Common myeloid progenitor, CD34-positive (primary cell): ENCODE measurements at regions not wholly inside any gene's neighbourhood (a gene's known extent, or its start where the extent isn't known, plus 50 kb on each side); places are given as distances from the start of the nearest gene placed in this dataset.
"Not testable (repeated sequence)": the region's sequence is repeated elsewhere in the genome, so short reads cannot be mapped to it uniquely, and the experiment has no call there.

Experiments
- CTCF ChIA-PET: fragments of 350-600 bp; sonication (Branson Sonifier 250); formaldehyde crosslinking; loops from one replicate; lab custom pipeline; 2021; ENCODE audit warnings: antibody characterized with exemption; lab: Charles Lee
- POLR2A ChIA-PET: fragments of 350-600 bp; sonication (Branson Sonifier 250); formaldehyde crosslinking; loops from one replicate; lab custom pipeline; 2021; ENCODE audit warnings: antibody characterized with exemption; lab: Charles Lee
- DNase-seq, 3 donors: peaks; one replicate each; pipeline versions ENCODE4 v3.0.0 to v3.0.0-alpha.2; 2013
- H3K27ac ChIP-seq, 2 experiments: 1 replicate in 1 of 2; 2 replicates in 1 of 2; pipeline ENCODE4 v1.7.0; 2013; ENCODE audit warnings: inconsistent platforms in 2 of 2, low read length in 2 of 2, mild to moderate bottlenecking in 2 of 2, low read depth in 1 of 2, moderate library complexity in 1 of 2; ENCODE audit not compliant: severe bottlenecking in 2 of 2, insufficient read depth in 1 of 2, poor library complexity in 1 of 2
- H3K27me3 ChIP-seq, 5 experiments: replicated peaks in 2 of 5; 1 replicate in 3 of 5; 2 replicates in 2 of 5; pipeline versions ENCODE4 v1.6.1 to v1.7.0; 2013; ENCODE audit warnings: low read length in 4 of 5, mild to moderate bottlenecking in 2 of 5, moderate library complexity in 2 of 5, inconsistent platforms in 1 of 5; ENCODE audit not compliant: insufficient read depth in 5 of 5, control insufficient read depth in 4 of 5
- H3K36me3 ChIP-seq, 4 experiments: 1 replicate in 2 of 4; 2 replicates in 2 of 4; pipeline versions ENCODE4 v1.6.1 to v1.7.0; 2013; ENCODE audit warnings: low read length in 3 of 4, control low read depth in 1 of 4, mild to moderate bottlenecking in 1 of 4; ENCODE audit not compliant: control insufficient read depth in 4 of 4, insufficient read depth in 4 of 4
- H3K4me1 ChIP-seq, 4 experiments: 1 replicate in 3 of 4; 2 replicates in 1 of 4; pipeline versions ENCODE4 v1.6.1 to v1.7.1; 2013; ENCODE audit warnings: low read length in 3 of 4, mild to moderate bottlenecking in 3 of 4, control low read depth in 1 of 4, inconsistent platforms in 1 of 4, moderate library complexity in 1 of 4; ENCODE audit not compliant: control insufficient read depth in 4 of 4, insufficient read depth in 4 of 4; ENCODE audit errors: control extremely low read depth in 1 of 4
- H3K4me3 ChIP-seq, 7 experiments: 1 replicate in 4 of 7; 2 replicates in 3 of 7; pipeline versions ENCODE4 v1.5.1 to v1.7.0; 2013; ENCODE audit warnings: mild to moderate bottlenecking in 7 of 7, low read length in 6 of 7, moderate library complexity in 6 of 7, inconsistent platforms in 2 of 7, low read depth in 2 of 7, control low read depth in 1 of 7; ENCODE audit not compliant: insufficient read depth in 4 of 7, control insufficient read depth in 1 of 7; ENCODE audit errors: extremely low read depth in 1 of 7
- H3K9me3 ChIP-seq, 5 experiments: 1 replicate in 4 of 5; 2 replicates in 1 of 5; pipeline versions ENCODE4 v1.6.1 to v1.7.1; 2013; ENCODE audit warnings: low read length in 4 of 5, mild to moderate bottlenecking in 2 of 5, inconsistent platforms in 1 of 5, low read depth in 1 of 5, moderate library complexity in 1 of 5; ENCODE audit not compliant: control insufficient read depth in 4 of 5, insufficient read depth in 2 of 5; ENCODE audit errors: control extremely low read depth in 1 of 5
- WGBS: methylation state at CpG from one replicate; pipeline ENCODE4 v1.1.5; 2013; ENCODE audit not compliant: insufficient coverage; 5-methylcytosine and 5-hydroxymethylcytosine counted together

DNA sequence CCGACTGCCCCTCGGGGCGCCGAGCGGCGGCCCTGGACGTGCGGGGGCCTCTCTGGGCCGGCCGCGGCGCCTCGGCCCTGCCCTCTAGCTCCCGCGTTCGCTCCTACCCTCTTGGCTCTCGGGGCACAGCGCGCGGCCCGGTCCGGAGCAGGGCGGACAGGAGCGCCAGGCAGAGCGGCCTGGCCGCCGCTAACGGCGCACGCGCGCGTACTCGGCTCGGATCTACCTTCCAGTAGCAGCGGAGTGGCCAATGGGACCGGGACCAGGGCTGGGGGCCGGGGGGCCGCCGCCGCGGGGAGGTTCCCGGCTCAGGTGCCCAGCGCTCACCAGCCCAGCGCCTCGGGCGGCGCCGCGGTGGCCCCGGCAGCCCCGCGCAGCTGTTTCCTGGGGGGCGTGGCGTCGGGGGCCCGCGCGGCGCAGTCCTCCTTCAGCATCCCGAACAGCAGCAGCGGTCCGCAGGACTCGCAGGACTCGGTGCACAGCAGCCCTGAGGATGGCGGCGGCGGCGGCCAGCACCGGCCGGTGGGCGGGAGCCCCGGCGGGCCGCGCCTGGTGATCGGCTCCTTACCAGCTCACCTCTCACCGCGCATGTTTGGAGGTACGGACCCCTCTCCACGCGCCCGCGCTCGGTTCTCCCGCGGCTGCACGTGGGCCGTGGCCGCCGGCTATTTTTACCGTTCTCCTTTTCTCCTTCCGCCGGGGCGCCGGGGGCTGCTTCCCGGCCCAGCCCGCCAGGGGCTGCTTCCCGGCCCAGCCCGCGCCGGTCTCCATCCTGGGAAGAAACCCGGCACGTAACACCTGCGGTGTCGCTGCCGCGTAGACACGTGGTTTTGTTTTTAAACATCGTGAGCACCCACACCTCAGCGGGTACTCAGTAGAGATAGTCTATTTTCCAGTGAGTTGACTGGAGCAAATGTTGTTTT, 162.9 kb downstream of the KBTBD2 start:
- Histone ChIP-seq H3K4me3 (peak overlapping the region; percentile 61 to 83 (median 76)), H3K27ac (peak overlapping the region in 1 of 2 experiments; percentile 61)
- CTCF ChIA-PET, H3K27me3 ChIP-seq, H3K36me3 ChIP-seq, H3K4me1 ChIP-seq, H3K9me3 ChIP-seq: not testable (repeated sequence)
- peak; percentile 71 to 89 (median 83) for DNase-seq
- POLR2A ChIA-PET, result interaction anchor here (0.7 to 0.9 kb wide), 2 partner anchors 33 to 324 kb away, joined by 3 read pairs; no protein-coding TSS in a partner anchor
- 0% methylated on average over 62 of the region's 111 CpGs for WGBS

DNA sequence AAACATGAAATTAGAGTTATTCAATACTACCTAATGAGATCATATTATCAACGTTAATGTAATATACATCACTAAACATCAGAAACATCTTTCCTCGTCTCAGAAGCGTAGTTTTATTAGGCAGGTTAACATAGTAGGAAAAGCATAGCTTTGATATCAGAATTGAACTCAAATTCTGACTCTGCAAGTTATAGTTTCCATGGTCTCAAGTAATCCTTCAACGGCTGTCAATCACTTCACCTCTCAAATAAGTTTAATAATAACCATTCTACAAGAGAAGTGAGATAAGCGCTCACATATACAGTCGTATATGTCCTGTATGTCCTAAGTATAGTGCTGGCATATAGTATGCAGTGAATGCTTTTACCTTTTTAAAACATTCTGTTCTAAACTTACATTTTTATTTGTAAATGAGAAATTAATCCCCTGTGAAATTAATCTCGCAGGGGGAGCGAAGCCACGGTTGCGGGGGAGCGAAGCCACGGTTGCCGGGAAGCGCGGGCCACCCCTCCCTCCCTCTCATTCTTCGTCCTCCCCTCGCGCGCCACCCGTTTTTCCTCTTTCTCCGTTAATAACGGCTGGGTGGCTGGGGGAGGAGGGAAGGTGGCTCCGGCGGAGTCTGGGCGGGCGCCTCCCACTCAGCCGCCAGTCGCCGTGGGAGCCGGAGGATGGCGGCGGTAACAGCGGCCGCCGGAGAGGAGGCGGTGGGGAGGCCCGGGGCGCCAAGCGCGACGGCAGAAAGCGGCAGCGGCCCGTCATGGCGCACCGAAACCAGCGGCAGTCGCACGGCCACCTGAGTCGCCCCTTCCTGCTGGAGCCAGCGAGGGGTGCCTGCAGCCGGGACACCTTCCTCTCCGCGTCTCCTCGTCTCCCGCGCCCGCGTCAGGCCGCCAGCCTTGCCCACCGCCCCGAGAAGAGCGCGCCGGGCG, 163.8 kb downstream of the KBTBD2 start:
- H3K36me3 ChIP-seq, H3K9me3 ChIP-seq, H3K27me3 ChIP-seq, H3K4me1 ChIP-seq: not testable (repeated sequence)
- Histone ChIP-seq H3K4me3 (peak overlapping the region; percentile 61 to 83 (median 76)), H3K27ac (peak overlapping the region in 1 of 2 experiments; percentile 61)
- POLR2A ChIA-PET, result interaction anchor here (0.7 kb wide), 1 partner anchor 325 kb away, joined by 3 read pairs; no protein-coding TSS in a partner anchor
- peak; percentile 64 to 84 (median 73) for DNase-seq
- CTCF ChIA-PET, result interaction anchor here (0.6 kb wide), 1 partner anchor 238 kb away, joined by 4 read pairs; the partner anchor contains the start of gene LSM5
- WGBS, result under 1% methylated on average over 24 of the region's 66 CpGs

DNA sequence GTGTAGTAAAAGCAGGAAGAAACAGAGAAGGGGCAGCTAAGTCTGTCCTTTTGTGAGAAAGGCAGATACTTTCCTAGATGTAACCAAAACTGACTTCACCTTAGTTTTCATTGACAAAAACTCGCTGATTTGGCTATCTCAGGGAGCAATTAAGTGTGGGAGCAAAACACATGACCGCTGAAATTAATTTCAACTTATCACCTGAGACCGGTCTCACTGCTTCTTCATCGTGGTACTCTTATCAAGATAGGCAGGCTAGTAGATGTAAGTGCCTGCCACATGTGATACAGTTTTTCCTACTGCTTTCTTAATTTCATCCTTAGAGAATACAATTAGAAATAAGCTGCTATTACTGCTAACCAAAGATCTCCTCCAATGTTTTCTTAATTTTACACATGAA, 168.7 kb downstream of the KBTBD2 start:
- POLR2A ChIA-PET, DNase-seq, CTCF ChIA-PET: not testable (repeated sequence)

DNA sequence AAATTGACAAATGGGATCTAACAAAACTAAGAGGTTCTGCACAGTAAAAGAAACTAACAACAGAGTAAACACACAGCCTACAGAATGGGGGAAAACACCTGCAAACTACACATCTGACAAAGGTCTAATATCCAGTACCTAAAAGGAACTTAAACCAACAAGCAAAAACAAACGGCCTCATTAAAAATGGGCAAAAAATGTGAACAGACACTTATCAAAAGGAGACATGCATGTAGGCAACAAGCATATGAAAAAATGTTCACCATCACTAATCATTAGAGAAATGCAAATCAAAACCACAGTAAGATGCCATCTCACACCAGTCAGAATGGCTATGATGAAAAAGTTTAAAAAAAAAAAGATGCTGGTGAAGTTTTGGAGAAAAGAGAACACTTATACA, 197.4 kb downstream of the KBTBD2 start:
- DNase-seq, result no peak
- WGBS, result no CpG with 5 or more reads among the region's 1 CpG
- Histone ChIP-seq H3K4me1 (peaks cover 0 to 8% (median 3%) of the 10 kb centered on the region in 4 experiments), H3K27me3 (no peaks in the 10 kb centered on the region), H3K4me3 (no peak overlapping the region), H3K36me3 (no peaks in the 10 kb centered on the region), H3K9me3 (peaks cover 0 to 3% (median 0%) of the 10 kb centered on the region in 5 experiments), H3K27ac (no peak overlapping the region)
- ChIA-PET POLR2A (no interaction called here), CTCF (interaction anchor here (1.3 kb wide), 1 partner anchor 152 kb away, joined by 3 read pairs; no protein-coding TSS in a partner anchor)

More for the DNA sequence above, 168.7 kb downstream of the KBTBD2 start:
- not testable (repeated sequence) for H3K9me3 ChIP-seq, H3K4me1 ChIP-seq, H3K36me3 ChIP-seq, H3K27me3 ChIP-seq, H3K27ac ChIP-seq, H3K4me3 ChIP-seq
- 60% methylated on average over 1 of the region's 4 CpGs for WGBS

DNA sequence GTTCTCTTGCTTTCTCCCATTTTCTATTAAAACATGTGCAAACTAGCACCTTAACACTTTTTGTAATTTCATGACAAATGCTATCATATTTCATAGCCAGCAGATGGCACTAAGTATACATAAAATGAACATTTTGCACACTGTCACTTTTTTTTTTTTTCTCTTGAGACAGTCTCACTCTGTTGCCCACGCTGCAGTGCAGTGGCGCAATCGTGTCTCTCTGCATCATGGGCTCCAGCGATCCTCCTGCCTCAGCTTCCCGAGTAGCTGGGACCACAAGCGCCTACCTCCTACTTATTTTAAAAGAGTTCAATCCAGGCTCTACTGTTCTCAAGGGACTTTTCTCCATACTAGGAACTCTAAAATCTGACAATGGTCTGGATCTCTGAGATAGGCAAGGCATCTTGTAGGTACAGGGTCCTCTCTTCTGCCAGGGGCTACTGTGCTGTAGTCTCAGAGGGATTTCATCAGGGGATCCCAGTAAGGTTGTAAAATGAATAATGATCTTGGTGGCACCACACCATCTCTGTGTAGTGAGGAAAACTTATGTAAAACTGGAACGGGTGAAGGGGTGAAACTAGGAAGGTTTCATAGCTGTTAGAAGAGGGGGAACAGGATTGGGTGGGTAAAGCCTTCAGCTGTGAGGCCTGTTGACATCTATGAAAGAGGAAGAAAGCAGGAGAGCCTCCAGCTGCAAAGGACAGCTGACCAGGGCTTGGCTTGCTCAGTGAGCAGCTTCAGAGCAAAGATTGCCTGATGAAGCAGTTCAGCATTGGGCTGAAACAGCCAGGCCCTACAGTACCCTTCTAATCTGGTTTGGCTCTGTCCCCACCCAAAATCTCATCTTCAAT, 196.9 kb downstream of the AVL9 start:
- ChIA-PET CTCF (interaction anchor here (0.7 to 1.2 kb wide), 4 partner anchors 70 to 416 kb away, joined by 3 to 5 read pairs (median 4); no protein-coding TSS in a partner anchor), POLR2A (interaction anchor here (0.6 kb wide), 1 partner anchor 71 kb away, joined by 3 read pairs; no protein-coding TSS in a partner anchor)
- H3K27ac ChIP-seq, H3K9me3 ChIP-seq, H3K4me1 ChIP-seq, H3K27me3 ChIP-seq, H3K36me3 ChIP-seq: not testable (repeated sequence)
- H3K4me3 ChIP-seq, result peak overlapping the region in 2 of 7 experiments; percentile 45 to 61
- 4% methylated on average over 5 of the region's 7 CpGs for WGBS
- peak; percentile 13 to 59 (median 48) for DNase-seq

DNA sequence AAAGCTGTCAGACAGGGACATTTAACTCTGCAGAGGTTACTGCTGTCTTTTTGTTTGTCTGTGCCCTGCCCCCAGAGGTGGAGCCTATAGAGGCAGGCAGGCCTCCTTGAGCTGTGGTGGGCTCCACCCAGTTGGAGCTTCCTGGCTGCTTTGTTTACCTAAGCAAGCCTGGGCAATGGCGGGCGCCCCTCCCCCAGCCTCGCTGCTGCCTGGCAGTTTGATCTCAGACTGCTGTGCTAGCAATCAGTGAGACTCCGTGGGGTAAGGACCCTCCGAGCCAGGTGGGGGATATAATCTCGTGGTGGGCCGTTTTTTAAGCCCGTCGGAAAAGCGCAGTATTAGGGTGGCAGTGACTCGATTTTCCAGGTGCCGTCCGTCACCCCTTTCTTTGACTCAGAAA, 192.8 kb downstream of the AVL9 start:
- CTCF ChIA-PET, H3K27me3 ChIP-seq, POLR2A ChIA-PET, H3K27ac ChIP-seq, DNase-seq, H3K4me3 ChIP-seq, H3K9me3 ChIP-seq, H3K36me3 ChIP-seq, H3K4me1 ChIP-seq: not testable (repeated sequence)
- WGBS, result 97% methylated on average over 7 of the region's 13 CpGs
